Uterus (tissue), 2 donors: ENCODE measurements at regions not wholly inside any gene's neighbourhood (a gene's known extent, or its start where the extent isn't known, plus 50 kb on each side); places are given as distances from the start of the nearest gene placed in this dataset.
"Not testable (repeated sequence)": the region's sequence is repeated elsewhere in the genome, so short reads cannot be mapped to it uniquely, and the experiment has no call there.

Source experiments
- POLR2A ChIP-seq, 2 donors: fragments of 450-650 bp; IDR thresholded peaks; one replicate each; pipeline ENCODE4 v1.6.1; 2016; ENCODE audit warnings: antibody characterized with exemption in 2 of 2, mild to moderate bottlenecking in 1 of 2, moderate library complexity in 1 of 2
- TF ChIP-seq, protein P1 (sequence below), 4 experiments: fragments of 200-600 bp in 2 of 4; fragments of 450-650 bp in 2 of 4; sonication (generic) in 2 of 4; IDR thresholded peaks; one replicate each; pipeline ENCODE4 v1.5.1; 2016 to 2019; ENCODE audit warnings: antibody characterized with exemption in 4 of 4, mild to moderate bottlenecking in 2 of 4, moderate library complexity in 1 of 4

DNA sequence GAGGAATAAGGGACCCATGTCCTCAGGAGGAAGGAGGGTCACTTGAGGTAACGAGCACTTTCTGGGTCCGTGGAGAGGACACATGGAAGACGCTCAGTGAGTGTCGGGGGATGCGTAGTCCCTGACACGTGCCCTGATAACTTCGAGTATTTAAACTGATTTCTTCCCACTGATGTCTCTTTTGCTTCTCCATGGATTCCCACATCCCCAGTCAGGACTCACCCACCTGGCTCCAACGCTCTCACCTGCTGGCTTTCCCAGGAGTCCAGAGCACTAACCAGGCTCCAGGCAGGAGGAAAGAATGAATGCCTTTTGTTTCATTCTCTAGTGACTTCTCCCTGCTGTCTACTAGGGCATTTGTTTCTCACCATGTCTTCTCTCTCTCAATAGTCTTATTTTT is 81.2 kb upstream of the NBPF11 start:
- TF ChIP-seq, protein P1, sequence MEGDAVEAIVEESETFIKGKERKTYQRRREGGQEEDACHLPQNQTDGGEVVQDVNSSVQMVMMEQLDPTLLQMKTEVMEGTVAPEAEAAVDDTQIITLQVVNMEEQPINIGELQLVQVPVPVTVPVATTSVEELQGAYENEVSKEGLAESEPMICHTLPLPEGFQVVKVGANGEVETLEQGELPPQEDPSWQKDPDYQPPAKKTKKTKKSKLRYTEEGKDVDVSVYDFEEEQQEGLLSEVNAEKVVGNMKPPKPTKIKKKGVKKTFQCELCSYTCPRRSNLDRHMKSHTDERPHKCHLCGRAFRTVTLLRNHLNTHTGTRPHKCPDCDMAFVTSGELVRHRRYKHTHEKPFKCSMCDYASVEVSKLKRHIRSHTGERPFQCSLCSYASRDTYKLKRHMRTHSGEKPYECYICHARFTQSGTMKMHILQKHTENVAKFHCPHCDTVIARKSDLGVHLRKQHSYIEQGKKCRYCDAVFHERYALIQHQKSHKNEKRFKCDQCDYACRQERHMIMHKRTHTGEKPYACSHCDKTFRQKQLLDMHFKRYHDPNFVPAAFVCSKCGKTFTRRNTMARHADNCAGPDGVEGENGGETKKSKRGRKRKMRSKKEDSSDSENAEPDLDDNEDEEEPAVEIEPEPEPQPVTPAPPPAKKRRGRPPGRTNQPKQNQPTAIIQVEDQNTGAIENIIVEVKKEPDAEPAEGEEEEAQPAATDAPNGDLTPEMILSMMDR (IDR thresholded peaks at IDR 0.05), result not testable (repeated sequence)
- not testable (repeated sequence) for TF ChIP-seq POLR2A (IDR thresholded peaks at IDR 0.05)
